ENCODE measurements at regions not wholly inside any gene's neighbourhood (a gene's known extent, or its start where the extent isn't known, plus 50 kb on each side); places are given as distances from the start of the nearest gene placed in this dataset.
A peak's percentile ranks its signal among the peaks of the same experiment; 100 is the strongest.

DNA sequence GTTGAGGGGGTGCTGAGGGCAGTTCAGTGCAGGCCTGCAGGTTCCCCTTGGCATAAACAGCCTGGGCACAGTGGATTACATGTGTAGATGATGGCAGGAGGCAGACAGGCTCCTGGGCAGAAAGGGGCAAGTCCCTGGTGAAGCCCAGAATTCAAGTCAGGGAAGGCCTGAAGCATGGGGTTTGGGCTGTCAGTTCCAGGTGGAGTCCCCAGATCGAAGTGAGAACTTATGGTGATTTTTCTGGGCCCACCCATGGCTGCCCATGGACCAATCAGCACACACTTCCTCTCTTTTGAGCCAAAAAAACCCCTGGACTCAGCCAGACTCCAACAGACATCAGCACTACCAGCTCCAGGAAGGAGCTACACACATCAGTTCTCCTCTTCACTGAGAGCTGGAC, 529.1 kb downstream of the PPARGC1A start:
- in situ Hi-C loops (cut with MboI), result no loop called here
- TF ChIP-seq, protein P1, sequence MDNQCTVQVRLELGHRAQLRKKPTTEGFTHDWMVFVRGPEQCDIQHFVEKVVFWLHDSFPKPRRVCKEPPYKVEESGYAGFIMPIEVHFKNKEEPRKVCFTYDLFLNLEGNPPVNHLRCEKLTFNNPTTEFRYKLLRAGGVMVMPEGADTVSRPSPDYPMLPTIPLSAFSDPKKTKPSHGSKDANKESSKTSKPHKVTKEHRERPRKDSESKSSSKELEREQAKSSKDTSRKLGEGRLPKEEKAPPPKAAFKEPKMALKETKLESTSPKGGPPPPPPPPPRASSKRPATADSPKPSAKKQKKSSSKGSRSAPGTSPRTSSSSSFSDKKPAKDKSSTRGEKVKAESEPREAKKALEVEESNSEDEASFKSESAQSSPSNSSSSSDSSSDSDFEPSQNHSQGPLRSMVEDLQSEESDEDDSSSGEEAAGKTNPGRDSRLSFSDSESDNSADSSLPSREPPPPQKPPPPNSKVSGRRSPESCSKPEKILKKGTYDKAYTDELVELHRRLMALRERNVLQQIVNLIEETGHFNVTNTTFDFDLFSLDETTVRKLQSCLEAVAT (IDR thresholded peaks at IDR 0.05), result no peak
- Histone ChIP-seq H3K27me3 (ENCODE audit: control insufficient read depth in 2 of 2, insufficient read depth in 2 of 2, low read length in 2 of 2) (no peaks in the 10 kb centered on the region), H3K4me2 (ENCODE audit: insufficient read depth, low read length) (no peak overlapping the region), H3K36me3 (ENCODE audit: control insufficient read depth, insufficient read depth, low read length) (no peaks in the 10 kb centered on the region), H3K27ac (ENCODE audit: extremely low read depth, low read depth, low read length) (no peak overlapping the region), H3K9me3 (replicated peaks; ENCODE audit: control insufficient read depth, insufficient read depth, low read depth, low read length) (no peaks in the 10 kb centered on the region), H3K9me1 (ENCODE audit: control insufficient read depth, insufficient read depth, low read length) (no peaks in the 10 kb centered on the region), H2AFZ (ENCODE audit: low read depth, low read length) (no peak overlapping the region), H4K20me1 (replicated peaks; ENCODE audit: control insufficient read depth, insufficient read depth, low read length) (no peaks in the 10 kb centered on the region), H3K79me2 (ENCODE audit: control insufficient read depth, insufficient read depth, low read length) (no peaks in the 10 kb centered on the region), H3K4me1 (replicated peaks in 1 of 2; ENCODE audit: control insufficient read depth in 2 of 2, insufficient read depth in 2 of 2, low read length in 2 of 2) (no peaks in the 10 kb centered on the region), H3K9ac (ENCODE audit: insufficient read depth in 1 of 2, low read depth in 2 of 2, low read length in 2 of 2) (no peak overlapping the region), H3K4me3 (no peak overlapping the region)
- WGBS (ENCODE audit: insufficient coverage, low coverage, missing lambda C conversion rate), result 10% methylated on average over 1 of the region's 1 CpG
- no TSS peak for BruUV-seq (replicated peaks)
- DNase-seq (ENCODE audit: extremely low read depth in 1 of 4, low spot score in 3 of 4) (no peak), ATAC-seq (no peak), FAIRE-seq (no peak)
- intact Hi-C loops (cut with micrococcal nuclease), result no loop called here
- CTCF ChIA-PET (ENCODE audit: low intra/inter-chr PET ratio), result no interaction called here
- POLR2A ChIA-PET, result no interaction called here

DNA sequence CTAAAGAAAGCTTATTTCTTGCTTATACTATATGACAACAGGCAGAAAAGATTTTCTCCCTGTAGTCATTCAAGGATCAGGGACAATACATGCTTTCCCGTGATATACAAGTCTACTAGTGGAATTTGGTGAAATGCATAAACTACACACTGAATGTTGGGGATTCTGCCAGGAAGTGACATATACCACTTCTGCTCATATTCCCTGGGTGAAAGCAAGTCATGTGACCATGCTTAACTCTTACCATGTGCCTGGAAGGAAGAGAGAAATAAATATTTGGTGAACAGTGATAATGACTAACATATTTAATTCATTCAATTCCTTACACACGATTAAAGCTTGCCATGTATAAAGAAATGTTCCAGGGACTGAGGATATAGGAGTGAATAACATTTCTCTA, 534.6 kb downstream of the PPARGC1A start:
- Histone ChIP-seq H3K4me2 (ENCODE audit: insufficient read depth, low read length) (no peak overlapping the region), H3K4me1 (replicated peaks in 1 of 2; ENCODE audit: control insufficient read depth in 2 of 2, insufficient read depth in 2 of 2, low read length in 2 of 2) (no peaks in the 10 kb centered on the region), H4K20me1 (replicated peaks; ENCODE audit: control insufficient read depth, insufficient read depth, low read length) (no peaks in the 10 kb centered on the region), H2AFZ (ENCODE audit: low read depth, low read length) (no peak overlapping the region), H3K79me2 (ENCODE audit: control insufficient read depth, insufficient read depth, low read length) (no peaks in the 10 kb centered on the region), H3K27me3 (ENCODE audit: control insufficient read depth in 2 of 2, insufficient read depth in 2 of 2, low read length in 2 of 2) (no peaks in the 10 kb centered on the region), H3K9ac (ENCODE audit: insufficient read depth in 1 of 2, low read depth in 2 of 2, low read length in 2 of 2) (no peak overlapping the region), H3K36me3 (ENCODE audit: control insufficient read depth, insufficient read depth, low read length) (no peaks in the 10 kb centered on the region), H3K27ac (ENCODE audit: extremely low read depth, low read depth, low read length) (no peak overlapping the region), H3K4me3 (no peak overlapping the region), H3K9me3 (replicated peaks; ENCODE audit: control insufficient read depth, insufficient read depth, low read depth, low read length) (no peaks in the 10 kb centered on the region), H3K9me1 (ENCODE audit: control insufficient read depth, insufficient read depth, low read length) (no peaks in the 10 kb centered on the region)
- in situ Hi-C loops (cut with MboI) (no loop called here), intact Hi-C loops (cut with micrococcal nuclease) (no loop called here)
- DNase-seq (ENCODE audit: extremely low read depth in 1 of 4, low spot score in 3 of 4) (no peak), ATAC-seq (no peak), FAIRE-seq (no peak)
- no TSS peak for BruUV-seq (replicated peaks)
- TF ChIP-seq, protein P2, sequence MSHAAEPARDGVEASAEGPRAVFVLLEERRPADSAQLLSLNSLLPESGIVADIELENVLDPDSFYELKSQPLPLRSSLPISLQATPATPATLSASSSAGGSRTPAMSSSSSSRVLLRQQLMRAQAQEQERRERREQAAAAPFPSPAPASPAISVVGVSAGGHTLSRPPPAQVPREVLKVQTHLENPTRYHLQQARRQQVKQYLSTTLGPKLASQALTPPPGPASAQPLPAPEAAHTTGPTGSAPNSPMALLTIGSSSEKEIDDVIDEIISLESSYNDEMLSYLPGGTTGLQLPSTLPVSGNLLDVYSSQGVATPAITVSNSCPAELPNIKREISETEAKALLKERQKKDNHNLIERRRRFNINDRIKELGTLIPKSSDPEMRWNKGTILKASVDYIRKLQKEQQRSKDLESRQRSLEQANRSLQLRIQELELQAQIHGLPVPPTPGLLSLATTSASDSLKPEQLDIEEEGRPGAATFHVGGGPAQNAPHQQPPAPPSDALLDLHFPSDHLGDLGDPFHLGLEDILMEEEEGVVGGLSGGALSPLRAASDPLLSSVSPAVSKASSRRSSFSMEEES (CRISPR knock-in tag; IDR thresholded peaks at IDR 0.05), result peak; percentile 57
- TF ChIP-seq ATF1 (CRISPR knock-in tag; IDR thresholded peaks at IDR 0.05) (no peak), ATF1 (tag; IDR thresholded peaks at IDR 0.05) (no peak)
- ChIA-PET POLR2A (no interaction called here), CTCF (ENCODE audit: low intra/inter-chr PET ratio) (no interaction called here)
- 20% methylated on average over 2 of the region's 2 CpGs for WGBS (ENCODE audit: insufficient coverage, low coverage, missing lambda C conversion rate)

Measured in K562 (cell line).